A549 (cell line): ENCODE measurements at regions not wholly inside any gene's neighbourhood (a gene's known extent, or its start where the extent isn't known, plus 50 kb on each side); places are given as distances from the start of the nearest gene placed in this dataset.

ENCODE experiments used
- BHLHE40 ChIP-seq: IDR thresholded peaks from 2 replicates; pipeline ENCODE4 v1.6.1; 2012; ENCODE audit warnings: low read depth, low read length, inconsistent platforms
- ESRRA ChIP-seq: fragments of 150-350 bp; IDR thresholded peaks from 2 replicates; pipeline ENCODE4 v1.6.1; 2014; ENCODE audit warnings: mild to moderate bottlenecking, low read length, borderline replicate concordance
- JUN ChIP-seq, 2 experiments: fragments of >200 bp; sonication (Bioruptor Twin); formaldehyde crosslinking; IDR thresholded peaks; 2 replicates in 1 of 2; 3 replicates in 1 of 2; pipeline ENCODE4 v1.6.1; 2016 to 2017
- POLR2A ChIP-seq: IDR thresholded peaks from 2 replicates; pipeline ENCODE4 v1.6.1; 2012; ENCODE audit warnings: mild to moderate bottlenecking, low read length
- TF ChIP-seq, protein P1 (sequence below): fragments of >200 bp; sonication (Bioruptor Twin); formaldehyde crosslinking; IDR thresholded peaks from 3 replicates; pipeline ENCODE4 v1.5.1; 2016

DNA sequence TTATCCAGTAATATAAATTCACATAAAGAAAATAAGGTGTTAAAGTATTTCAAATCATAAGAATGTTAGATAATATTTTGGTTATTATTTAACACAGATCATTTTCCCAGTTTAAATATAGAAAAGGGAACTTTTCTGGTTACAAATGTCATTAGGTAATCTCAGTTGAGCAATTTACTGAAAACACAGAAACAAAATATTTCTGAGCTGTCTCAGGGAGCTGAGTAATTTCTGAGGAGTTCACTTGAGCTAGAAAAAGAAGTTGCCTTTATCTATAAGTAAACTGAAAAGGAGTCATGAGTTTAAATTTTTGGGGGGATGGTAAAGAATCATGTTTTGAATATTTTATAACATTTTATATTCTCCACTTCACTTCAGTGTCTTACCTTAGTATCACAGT, 855.4 kb upstream of the ARPP21 start:
- TF ChIP-seq, protein P1, sequence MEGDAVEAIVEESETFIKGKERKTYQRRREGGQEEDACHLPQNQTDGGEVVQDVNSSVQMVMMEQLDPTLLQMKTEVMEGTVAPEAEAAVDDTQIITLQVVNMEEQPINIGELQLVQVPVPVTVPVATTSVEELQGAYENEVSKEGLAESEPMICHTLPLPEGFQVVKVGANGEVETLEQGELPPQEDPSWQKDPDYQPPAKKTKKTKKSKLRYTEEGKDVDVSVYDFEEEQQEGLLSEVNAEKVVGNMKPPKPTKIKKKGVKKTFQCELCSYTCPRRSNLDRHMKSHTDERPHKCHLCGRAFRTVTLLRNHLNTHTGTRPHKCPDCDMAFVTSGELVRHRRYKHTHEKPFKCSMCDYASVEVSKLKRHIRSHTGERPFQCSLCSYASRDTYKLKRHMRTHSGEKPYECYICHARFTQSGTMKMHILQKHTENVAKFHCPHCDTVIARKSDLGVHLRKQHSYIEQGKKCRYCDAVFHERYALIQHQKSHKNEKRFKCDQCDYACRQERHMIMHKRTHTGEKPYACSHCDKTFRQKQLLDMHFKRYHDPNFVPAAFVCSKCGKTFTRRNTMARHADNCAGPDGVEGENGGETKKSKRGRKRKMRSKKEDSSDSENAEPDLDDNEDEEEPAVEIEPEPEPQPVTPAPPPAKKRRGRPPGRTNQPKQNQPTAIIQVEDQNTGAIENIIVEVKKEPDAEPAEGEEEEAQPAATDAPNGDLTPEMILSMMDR = no peak
- no peak for TF ChIP-seq ESRRA
- no peak for TF ChIP-seq JUN (IDR thresholded peaks at IDR 0.05)
- no peak for TF ChIP-seq BHLHE40
- no peak for TF ChIP-seq POLR2A
